ENCODE measurements at regions not wholly inside any gene's neighbourhood (a gene's known extent, or its start where the extent isn't known, plus 50 kb on each side); places are given as distances from the start of the nearest gene placed in this dataset.

DNA sequence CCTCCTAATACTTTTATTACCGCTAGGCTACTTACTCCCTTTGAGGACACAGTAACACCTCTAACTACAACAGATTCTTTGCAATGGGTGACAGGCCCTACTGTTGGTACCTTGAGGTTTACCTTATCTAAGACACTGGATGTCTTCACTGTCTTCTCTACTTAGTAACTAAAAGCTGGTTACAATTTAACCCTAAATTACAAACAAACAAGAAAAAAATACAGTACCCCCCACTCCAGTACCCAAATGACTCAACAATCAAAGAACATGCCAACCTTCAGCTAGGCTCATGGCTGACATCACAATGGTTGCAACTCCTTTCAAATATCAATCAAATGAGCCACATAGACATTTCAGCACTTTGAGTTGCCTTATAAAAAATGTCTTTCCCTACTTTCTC is 198.0 kb downstream of the GUCY2F start:
- H3K79me2 ChIP-seq (ENCODE audit: insufficient read depth, low read depth, low read length) = no peaks in the 10 kb centered on the region
- no peak overlapping the region for H3K4me3 ChIP-seq (ENCODE audit: low read depth, low read length, poor library complexity, severe bottlenecking)
- no peak for TF ChIP-seq CTCF (conservative IDR thresholded peaks at IDR 0.05; ENCODE audit: low read length)
- no peak for TF ChIP-seq EZH2phosphoT487 (IDR thresholded peaks at IDR 0.05; ENCODE audit: borderline replicate concordance, low read depth, low read length)
- no peaks in the 10 kb centered on the region for H4K20me1 ChIP-seq (ENCODE audit: insufficient read depth, low read length)
- intact Hi-C loops (cut with micrococcal nuclease; ENCODE audit: unreplicated experiment) = no loop called here
- no TSS peak for BruUV-seq (replicated peaks)
- no peaks in the 10 kb centered on the region for H3K9me3 ChIP-seq (ENCODE audit: low read length)
- POLR2A ChIA-PET = no interaction called here
- no peak overlapping the region for H2AFZ ChIP-seq (ENCODE audit: low read length)
- H3K36me3 ChIP-seq (ENCODE audit: insufficient read depth, low read length) = no peaks in the 10 kb centered on the region
- DNase-seq (ENCODE audit: low spot score) = no peak
- no peaks in the 10 kb centered on the region for H3K9me2 ChIP-seq (ENCODE audit: insufficient read depth, low read length)
- H3K4me1 ChIP-seq (ENCODE audit: insufficient read depth, low read length, poor library complexity, severe bottlenecking) = no peaks in the 10 kb centered on the region
- no peak overlapping the region for H3K4me2 ChIP-seq (ENCODE audit: low read length)
- no peak overlapping the region for H3K27ac ChIP-seq (ENCODE audit: low read depth, low read length, poor library complexity, severe bottlenecking)
- CTCF ChIA-PET (ENCODE audit: unreplicated experiment) = no interaction called here

- DNase-seq (ENCODE audit: low spot score) = no peak
- no peaks in the 10 kb centered on the region for H3K9me2 ChIP-seq (ENCODE audit: insufficient read depth, low read length)
- TF ChIP-seq EZH2phosphoT487 (IDR thresholded peaks at IDR 0.05; ENCODE audit: borderline replicate concordance, low read depth, low read length) (no peak), CTCF (conservative IDR thresholded peaks at IDR 0.05; ENCODE audit: low read length) (no peak)
- H3K27ac ChIP-seq (ENCODE audit: low read depth, low read length, poor library complexity, severe bottlenecking) = no peak overlapping the region
- no peaks in the 10 kb centered on the region for H3K9me3 ChIP-seq (ENCODE audit: low read length)
- BruUV-seq (replicated peaks) = no TSS peak
- ChIA-PET CTCF (ENCODE audit: unreplicated experiment) (no interaction called here), POLR2A (interaction anchor here (0.6 kb wide), 1 partner anchor 1188 kb away, joined by 3 read pairs; no protein-coding TSS in a partner anchor)
- no peaks in the 10 kb centered on the region for H4K20me1 ChIP-seq (ENCODE audit: insufficient read depth, low read length)
- H3K4me3 ChIP-seq (ENCODE audit: low read depth, low read length, poor library complexity, severe bottlenecking) = no peak overlapping the region
- intact Hi-C loops (cut with micrococcal nuclease; ENCODE audit: unreplicated experiment) = no loop called here
- no peaks in the 10 kb centered on the region for H3K79me2 ChIP-seq (ENCODE audit: insufficient read depth, low read depth, low read length)
- H3K4me2 ChIP-seq (ENCODE audit: low read length) = no peak overlapping the region
- H2AFZ ChIP-seq (ENCODE audit: low read length) = no peak overlapping the region
- H3K36me3 ChIP-seq (ENCODE audit: insufficient read depth, low read length) = no peaks in the 10 kb centered on the region
- no peaks in the 10 kb centered on the region for H3K4me1 ChIP-seq (ENCODE audit: insufficient read depth, low read length, poor library complexity, severe bottlenecking)
These were observed 200.2 kb downstream of the GUCY2F start for GRCh38 chrX:109281483-109282275.

DNA sequence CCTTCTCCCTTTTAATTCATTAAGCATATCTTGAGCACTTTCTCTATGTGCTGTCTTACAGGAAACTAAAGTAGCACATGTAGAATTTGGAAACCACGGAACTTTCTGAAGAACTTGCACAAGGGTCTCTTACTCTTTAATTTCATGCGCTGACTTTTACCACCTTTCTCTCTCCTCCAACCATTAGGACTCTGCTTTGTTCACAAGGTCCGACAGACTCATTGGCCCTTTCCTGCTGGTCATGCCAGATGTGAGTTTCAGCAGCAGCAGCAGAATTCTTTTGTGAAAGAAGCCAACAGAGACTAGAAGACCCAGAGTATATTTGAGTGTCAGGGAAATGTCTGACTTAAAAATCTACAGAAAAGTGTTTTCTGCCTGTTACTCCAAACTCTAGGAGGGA is 207.1 kb downstream of the GUCY2F start:
- H4K20me1 ChIP-seq (ENCODE audit: insufficient read depth, low read length) = no peaks in the 10 kb centered on the region
- H3K79me2 ChIP-seq (ENCODE audit: insufficient read depth, low read depth, low read length) = no peaks in the 10 kb centered on the region
- no peak overlapping the region for H3K27ac ChIP-seq (ENCODE audit: low read depth, low read length, poor library complexity, severe bottlenecking)
- intact Hi-C loops (cut with micrococcal nuclease; ENCODE audit: unreplicated experiment) = no loop called here
- no peaks in the 10 kb centered on the region for H3K9me3 ChIP-seq (ENCODE audit: low read length)
- no peak overlapping the region for H3K4me3 ChIP-seq (ENCODE audit: low read depth, low read length, poor library complexity, severe bottlenecking)
- no TSS peak for BruUV-seq (replicated peaks)
- DNase-seq (ENCODE audit: low spot score) = no peak
- no peaks in the 10 kb centered on the region for H3K36me3 ChIP-seq (ENCODE audit: insufficient read depth, low read length)
- TF ChIP-seq EZH2phosphoT487 (IDR thresholded peaks at IDR 0.05; ENCODE audit: borderline replicate concordance, low read depth, low read length) (no peak), CTCF (conservative IDR thresholded peaks at IDR 0.05; ENCODE audit: low read length) (no peak)
- H2AFZ ChIP-seq (ENCODE audit: low read length) = no peak overlapping the region
- H3K9me2 ChIP-seq (ENCODE audit: insufficient read depth, low read length) = no peaks in the 10 kb centered on the region
- ChIA-PET CTCF (ENCODE audit: unreplicated experiment) (no interaction called here), POLR2A (no interaction called here)
- no peak overlapping the region for H3K4me2 ChIP-seq (ENCODE audit: low read length)
- peaks cover 9% of the 10 kb centered on the region for H3K4me1 ChIP-seq (ENCODE audit: insufficient read depth, low read length, poor library complexity, severe bottlenecking)
